Panc1 (cell line): ENCODE measurements at regions not wholly inside any gene's neighbourhood (a gene's known extent, or its start where the extent isn't known, plus 50 kb on each side); places are given as distances from the start of the nearest gene placed in this dataset.

Experiments
- ATAC-seq: fragments of 200-7000 bp; cut with Tn5 transposase; 2 replicates; pipeline ENCODE4 v1.9.1; 2020; ENCODE audit warnings: mild to moderate bottlenecking, moderate library complexity
- BruUV-seq: library from RNA; stranded (reverse); fragments of 400-500 nt; replicated peaks from 2 replicates; lab custom pipeline; 2021; lab: Mats Ljungman, UMichigan
- CTCF ChIA-PET: fragments of 300-600 bp; sonication (Branson Sonifier 250); formaldehyde crosslinking; loops from one replicate; lab custom pipeline; 2022; ENCODE audit warnings: antibody characterized with exemption; lab: Charles Lee
- POLR2A ChIA-PET: fragments of 300-600 bp; sonication (Branson Sonifier 250); formaldehyde crosslinking; loops from one replicate; lab custom pipeline; 2022; ENCODE audit warnings: antibody characterized with exemption; lab: Charles Lee
- DNase-seq: peaks from one replicate; pipeline ENCODE4 v3.0.0-alpha.2; 2010; ENCODE audit warnings: low read depth, low spot score
- H3K27ac ChIP-seq: 2 replicates; pipeline ENCODE4 v1.5.1; 2011; ENCODE audit warnings: mild to moderate bottlenecking, low read length, inconsistent platforms
- H3K27me3 ChIP-seq: fragments of 200-500 bp; sonication (Bioruptor generic); 2 replicates; pipeline ENCODE4 v1.6.0; 2014; ENCODE audit warnings: low read length, inconsistent platforms; ENCODE audit not compliant: control insufficient read depth, insufficient read depth
- H3K36me3 ChIP-seq: fragments of 200-500 bp; sonication (Bioruptor generic); 2 replicates; pipeline ENCODE4 v1.5.1; 2014; ENCODE audit warnings: inconsistent platforms, mild to moderate bottlenecking, low read length, moderate library complexity; ENCODE audit not compliant: control insufficient read depth, insufficient read depth
- H3K4me1 ChIP-seq: 2 replicates; pipeline ENCODE4 v1.5.1; 2011; ENCODE audit warnings: inconsistent platforms, mild to moderate bottlenecking, low read length, moderate library complexity; ENCODE audit not compliant: control insufficient read depth, insufficient read depth
- H3K4me3 ChIP-seq, 2 experiments: 2 replicates each; pipeline ENCODE4 v1.5.1; 2011 to 2012; ENCODE audit warnings: low read depth in 2 of 2, low read length in 2 of 2, mild to moderate bottlenecking in 2 of 2, inconsistent platforms in 1 of 2, moderate library complexity in 1 of 2
- H3K9me3 ChIP-seq: fragments of 200-500 bp; sonication (Bioruptor generic); 2 replicates; pipeline ENCODE4 v1.5.1; 2014; ENCODE audit warnings: low read depth, mild to moderate bottlenecking, inconsistent platforms, low read length, moderate library complexity; ENCODE audit not compliant: control insufficient read depth, insufficient read depth
- CTCF ChIP-seq: fragments of 450-650 bp; IDR thresholded peaks from 2 replicates; pipeline ENCODE4 v1.5.1; 2017; ENCODE audit warnings: mild to moderate bottlenecking
- POLR2AphosphoS5 ChIP-seq: IDR thresholded peaks from 2 replicates; pipeline ENCODE4 v1.6.1; 2012; ENCODE audit warnings: mild to moderate bottlenecking, low read depth, low read length, moderate library complexity
- REST ChIP-seq, 2 experiments: IDR thresholded peaks; 2 replicates each; pipeline ENCODE4 v1.6.1; 2011 to 2012; ENCODE audit warnings: low read depth in 2 of 2, control low read depth in 1 of 2, low read length in 1 of 2, mild to moderate bottlenecking in 1 of 2, moderate library complexity in 1 of 2; ENCODE audit not compliant: insufficient read depth in 1 of 2
- SIN3A ChIP-seq: IDR thresholded peaks from 2 replicates; pipeline ENCODE4 v1.6.1; 2012; ENCODE audit warnings: low read depth, mild to moderate bottlenecking, low read length, moderate library complexity, borderline replicate concordance; ENCODE audit not compliant: insufficient read depth
- TCF7L2 ChIP-seq: IDR thresholded peaks from 2 replicates; pipeline ENCODE4 v1.6.1; 2011; ENCODE audit warnings: mild to moderate bottlenecking, low read depth, low read length, inconsistent platforms
- in situ Hi-C: cut with HindIII; loops from 2 replicates; pipeline ENCODE4 v1.10.0; 2016; ENCODE audit warnings: low sequenced_read_pairs, low pct_unique_long_range_greater_than_20kb
- intact Hi-C: fragments of 100-400 bp; cut with micrococcal nuclease; formaldehyde crosslinking; loops from one replicate; pipeline ENCODE4 v1.10.0; 2022; ENCODE audit not compliant: unreplicated experiment

GRCh38 chr7:85608804-85609203 lies 421.9 kb upstream of the SEMA3D start:
- H3K36me3 ChIP-seq = no peaks in the 10 kb centered on the region
- H3K4me1 ChIP-seq = no peaks in the 10 kb centered on the region
- no TSS peak for BruUV-seq
- no peak overlapping the region for H3K27ac ChIP-seq
- H3K9me3 ChIP-seq = 0 out of 2 replicates have a peak, but pooled peaks cover 2% of the 10 kb centered on the region
- no peak overlapping the region for H3K4me3 ChIP-seq
- TF ChIP-seq CTCF = no peak
- TF ChIP-seq POLR2AphosphoS5 = no peak
- TF ChIP-seq REST (IDR thresholded peaks at IDR 0.05; ENCODE audit: insufficient read depth in 1 of 2, low read depth in 2 of 2, low read length in 1 of 2) = no peak
- no peak for TF ChIP-seq SIN3A
- no peak for TF ChIP-seq TCF7L2
- ChIA-PET CTCF (no interaction called here), POLR2A (no interaction called here)
- in situ Hi-C loops = no loop called here
- H3K27me3 ChIP-seq = no peaks in the 10 kb centered on the region
- no peak for ATAC-seq
- intact Hi-C loops = no loop called here
- DNase-seq = no peak

DNA sequence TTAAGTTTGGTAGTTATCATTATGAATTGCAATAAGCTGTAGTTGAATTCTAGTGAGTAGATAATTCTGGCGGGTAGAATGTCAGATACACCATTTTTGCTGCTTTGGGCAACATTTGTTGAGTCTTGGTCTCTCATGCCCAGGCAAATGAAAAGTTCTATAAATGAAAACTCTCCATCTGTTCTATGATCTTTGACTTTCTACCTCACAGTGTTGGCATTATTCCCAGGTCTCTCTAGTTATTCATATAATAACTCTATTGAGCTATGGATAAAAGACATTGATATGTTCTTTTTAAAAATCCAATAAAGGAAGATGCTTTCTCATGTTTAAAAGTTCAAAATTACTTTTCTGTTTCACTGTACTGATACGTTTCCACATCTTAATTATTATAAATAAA lies 415.3 kb upstream of the SEMA3D start:
- Histone ChIP-seq H3K9me3 (0 out of 2 replicates have a peak, but pooled peaks cover 2% of the 10 kb centered on the region), H3K36me3 (no peaks in the 10 kb centered on the region), H3K27me3 (no peaks in the 10 kb centered on the region), H3K4me1 (no peaks in the 10 kb centered on the region), H3K4me3 (no peak overlapping the region), H3K27ac (no peak overlapping the region)
- TF ChIP-seq REST (IDR thresholded peaks at IDR 0.05; ENCODE audit: insufficient read depth in 1 of 2, low read depth in 2 of 2, low read length in 1 of 2) (no peak), TCF7L2 (no peak)
- CTCF ChIA-PET = no interaction called here
- POLR2A ChIA-PET = no interaction called here
- intact Hi-C loops (no loop called here), in situ Hi-C loops (no loop called here)
- ATAC-seq (no peak), DNase-seq (no peak)
- BruUV-seq = no TSS peak
